Skeletal muscle cell (primary cell): ENCODE measurements at regions not wholly inside any gene's neighbourhood (a gene's known extent, or its start where the extent isn't known, plus 50 kb on each side); places are given as distances from the start of the nearest gene placed in this dataset.
A peak's percentile ranks its signal among the peaks of the same experiment; 100 is the strongest.
"Not testable (repeated sequence)": the region's sequence is repeated elsewhere in the genome, so short reads cannot be mapped to it uniquely, and the experiment has no call there.

ENCODE experiments used
- DNase-seq: peaks from one replicate; pipeline ENCODE4 v3.0.0-alpha.2; 2010; ENCODE audit warnings: low read depth
- H3K4me3 ChIP-seq: 2 replicates; pipeline ENCODE4 v1.5.1; 2011; ENCODE audit warnings: low read depth, mild to moderate bottlenecking, control low read depth, low read length, moderate library complexity

DNA sequence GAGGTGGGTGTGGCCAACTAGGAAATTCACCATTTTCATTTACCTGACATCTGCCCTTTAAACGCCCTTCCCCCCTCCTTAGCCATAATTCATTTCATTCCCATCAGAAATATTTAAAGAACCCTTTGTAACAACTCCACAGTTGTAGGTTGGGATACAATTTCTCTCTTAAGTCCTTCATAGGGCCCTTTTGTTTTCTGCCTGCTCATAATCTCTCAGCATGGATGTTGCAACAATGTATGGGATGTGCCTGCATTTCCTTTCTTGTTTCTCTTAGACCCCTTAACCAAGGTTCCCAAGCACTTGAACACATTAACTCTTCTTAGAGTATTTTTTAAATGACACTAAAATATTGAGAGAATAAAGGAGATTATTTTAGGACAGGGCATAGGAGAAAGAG lies 51.7 kb upstream of the MYO10 start:
- no peak overlapping the region for H3K4me3 ChIP-seq
- no peak for DNase-seq

- not testable (repeated sequence) for DNase-seq, H3K4me3 ChIP-seq
Observed at GRCh38 chr5:16990817-16991520, 54.9 kb upstream of the MYO10 start.

DNA sequence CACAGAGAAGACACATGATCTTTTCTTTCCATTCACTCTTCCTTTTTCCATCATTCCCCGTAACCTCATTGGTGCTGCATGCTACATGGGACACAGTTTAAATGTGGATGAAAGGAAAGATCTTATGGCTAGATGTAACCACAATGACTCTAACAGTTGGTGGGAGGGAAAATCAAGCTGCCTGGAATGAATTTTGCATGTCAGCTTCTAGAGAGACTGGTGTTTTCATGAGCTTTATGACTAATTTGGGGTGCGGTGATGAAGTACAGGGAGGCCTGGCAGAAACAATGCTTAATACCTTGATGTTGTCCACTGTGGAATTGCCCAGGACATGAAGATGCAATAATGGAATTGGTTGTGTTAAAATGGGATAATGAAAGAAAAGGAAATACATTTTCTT lies 55.9 kb upstream of the MYO10 start:
- peak; percentile 27 for DNase-seq
- H3K4me3 ChIP-seq: no peak overlapping the region

- DNase-seq: no peak
- H3K4me3 ChIP-seq: no peak overlapping the region
Observed at GRCh38 chr5:16992444-16992843, 56.4 kb upstream of the MYO10 start.

DNA sequence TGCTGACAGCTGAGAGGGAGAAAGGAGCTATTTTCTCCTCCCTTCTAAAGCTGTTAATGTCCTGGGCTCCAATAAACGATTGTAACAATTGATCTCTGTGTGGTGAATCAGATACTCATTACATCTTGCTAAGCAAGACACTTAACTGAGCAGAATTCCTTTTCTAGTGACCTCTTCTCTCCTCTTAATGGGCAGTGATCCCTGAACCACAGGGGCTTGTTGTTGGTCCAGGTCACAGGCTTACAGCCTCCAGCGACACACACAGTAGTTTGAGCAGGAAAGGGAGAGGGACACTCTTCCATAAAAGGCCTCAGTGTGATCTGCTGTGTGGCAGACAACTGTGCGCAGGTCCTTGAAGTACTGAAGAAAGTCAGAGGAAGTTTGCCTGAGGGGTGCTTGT lies 58.5 kb upstream of the MYO10 start:
- no peak overlapping the region for H3K4me3 ChIP-seq

GRCh38 chr5:16995372-16995771 lies 59.3 kb upstream of the MYO10 start:
- H3K4me3 ChIP-seq: no peak overlapping the region
- DNase-seq: no peak

More for the DNA sequence above, 58.5 kb upstream of the MYO10 start:
- no peak for DNase-seq

GRCh38 chr5:17000291-17000939 lies 64.3 kb upstream of the MYO10 start:
- H3K4me3 ChIP-seq: no peak overlapping the region

DNA sequence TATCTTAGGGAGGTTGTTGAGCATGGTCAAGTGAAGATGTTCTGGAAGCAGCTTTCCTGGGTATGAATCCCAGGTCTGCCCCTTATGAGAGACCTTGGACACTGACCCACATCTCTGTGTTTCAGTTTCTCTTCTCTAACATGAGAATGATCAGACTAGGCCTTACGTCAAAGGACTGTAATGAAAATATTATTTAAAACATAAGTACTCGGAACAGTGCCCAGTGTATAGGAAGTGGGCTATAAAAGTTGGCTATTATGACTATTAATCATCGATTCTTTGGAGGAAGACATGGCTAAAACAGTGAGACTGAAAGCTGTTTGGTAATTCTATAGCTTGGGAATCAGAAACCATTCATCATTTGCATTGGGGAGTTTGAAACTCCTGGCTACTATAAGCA lies 65.3 kb upstream of the MYO10 start:
- no peak overlapping the region for H3K4me3 ChIP-seq
- peak; percentile 73 for DNase-seq

More at GRCh38 chr5:17000291-17000939, 64.3 kb upstream of the MYO10 start:
- peak; percentile 83 for DNase-seq

- DNase-seq: no peak
- H3K4me3 ChIP-seq: no peak overlapping the region
Observed at GRCh38 chr5:17004441-17005106, 68.5 kb upstream of the MYO10 start.

DNA sequence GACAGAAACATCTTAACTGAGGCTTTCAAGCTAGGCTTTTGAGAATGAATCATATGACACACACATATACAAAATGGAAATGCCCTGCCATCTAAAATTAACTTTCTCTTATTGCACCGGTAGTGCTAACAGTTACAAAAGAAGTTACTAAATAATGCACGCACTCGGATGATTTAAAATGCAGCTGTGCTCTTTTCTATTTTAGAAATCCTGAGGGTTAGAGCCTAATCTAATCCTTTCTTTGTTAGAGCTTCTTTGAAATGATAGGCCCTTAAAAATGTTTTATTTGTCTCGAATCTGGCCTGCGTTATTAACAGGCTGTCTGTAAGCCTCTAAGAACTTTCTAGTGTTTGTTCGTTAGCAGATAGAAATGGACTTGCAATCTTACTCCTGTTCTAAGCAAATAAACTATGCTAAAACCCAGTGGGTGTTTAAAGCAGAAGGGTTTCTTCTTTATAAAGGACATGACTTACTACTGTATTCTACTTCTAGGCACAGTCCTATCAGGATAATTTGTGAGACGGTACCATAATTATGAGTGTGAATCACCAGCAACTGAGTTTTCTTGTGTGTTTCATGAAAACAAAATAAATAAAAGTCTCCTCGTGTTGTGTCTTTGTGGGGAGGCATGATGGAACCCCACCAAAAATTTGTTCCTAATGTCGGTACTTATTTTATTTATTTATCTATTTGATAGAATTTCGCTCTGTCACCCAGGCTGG lies 69.2 kb upstream of the MYO10 start:
- no peak overlapping the region for H3K4me3 ChIP-seq
- DNase-seq: no peak

GRCh38 chr5:17012289-17012688 lies 76.2 kb upstream of the MYO10 start:
- DNase-seq: no peak

GRCh38 chr5:17014686-17015085 lies 78.6 kb upstream of the MYO10 start:
- H3K4me3 ChIP-seq: no peak overlapping the region
- no peak for DNase-seq

More at GRCh38 chr5:17012289-17012688, 76.2 kb upstream of the MYO10 start:
- no peak overlapping the region for H3K4me3 ChIP-seq

GRCh38 chr5:17018871-17019270 lies 82.8 kb upstream of the MYO10 start:
- no peak overlapping the region for H3K4me3 ChIP-seq
- no peak for DNase-seq

GRCh38 chr5:17019324-17019723 lies 83.2 kb upstream of the MYO10 start:
- H3K4me3 ChIP-seq: no peak overlapping the region
- no peak for DNase-seq

GRCh38 chr5:17020678-17021601 lies 84.9 kb upstream of the MYO10 start:
- DNase-seq: no peak
- H3K4me3 ChIP-seq: no peak overlapping the region

DNA sequence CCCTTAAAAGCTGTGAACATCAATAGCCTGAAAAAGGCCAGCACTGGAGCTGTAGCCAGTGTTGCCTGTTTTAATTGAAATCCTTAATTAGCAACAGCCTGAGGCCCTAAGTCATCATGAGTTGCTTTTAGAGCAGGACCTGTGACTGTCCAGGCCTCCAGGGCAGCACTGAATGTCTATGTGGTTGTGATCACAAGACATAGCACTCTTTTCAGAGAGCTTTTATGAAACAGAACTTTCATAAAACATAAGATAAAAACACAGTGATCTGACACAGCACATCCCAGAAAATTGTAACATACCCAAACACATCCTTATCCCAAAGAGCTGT lies 85.5 kb upstream of the MYO10 start:
- H3K4me3 ChIP-seq: no peak overlapping the region
- no peak for DNase-seq

GRCh38 chr5:17022296-17022695 lies 86.2 kb upstream of the MYO10 start:
- DNase-seq: no peak
- H3K4me3 ChIP-seq: no peak overlapping the region

DNA sequence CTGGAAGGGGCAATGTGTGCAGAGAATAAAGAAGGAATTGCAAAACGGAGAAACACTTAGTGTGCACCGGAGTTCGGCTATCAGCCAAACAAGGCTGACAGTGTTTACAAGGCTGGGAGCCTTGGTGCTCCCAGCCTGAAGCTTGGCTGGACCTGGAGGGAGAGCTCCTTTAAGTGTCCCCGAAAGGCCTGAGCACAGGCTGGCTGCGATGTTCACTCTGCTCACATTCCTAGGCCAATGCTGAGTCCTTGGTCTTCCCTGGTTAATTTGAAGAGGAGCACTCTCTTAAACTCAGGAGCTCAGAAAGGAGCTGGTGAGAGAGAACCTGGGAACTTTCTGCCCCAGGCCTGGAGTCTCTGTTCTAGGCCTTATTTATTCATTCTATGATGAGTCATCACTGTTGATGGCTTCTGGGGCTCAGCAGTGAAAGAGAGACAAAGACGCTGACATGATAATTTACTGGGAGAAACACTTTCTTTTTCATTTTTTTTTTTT lies 88.6 kb upstream of the MYO10 start:
- no peak for DNase-seq
- no peak overlapping the region for H3K4me3 ChIP-seq

DNA sequence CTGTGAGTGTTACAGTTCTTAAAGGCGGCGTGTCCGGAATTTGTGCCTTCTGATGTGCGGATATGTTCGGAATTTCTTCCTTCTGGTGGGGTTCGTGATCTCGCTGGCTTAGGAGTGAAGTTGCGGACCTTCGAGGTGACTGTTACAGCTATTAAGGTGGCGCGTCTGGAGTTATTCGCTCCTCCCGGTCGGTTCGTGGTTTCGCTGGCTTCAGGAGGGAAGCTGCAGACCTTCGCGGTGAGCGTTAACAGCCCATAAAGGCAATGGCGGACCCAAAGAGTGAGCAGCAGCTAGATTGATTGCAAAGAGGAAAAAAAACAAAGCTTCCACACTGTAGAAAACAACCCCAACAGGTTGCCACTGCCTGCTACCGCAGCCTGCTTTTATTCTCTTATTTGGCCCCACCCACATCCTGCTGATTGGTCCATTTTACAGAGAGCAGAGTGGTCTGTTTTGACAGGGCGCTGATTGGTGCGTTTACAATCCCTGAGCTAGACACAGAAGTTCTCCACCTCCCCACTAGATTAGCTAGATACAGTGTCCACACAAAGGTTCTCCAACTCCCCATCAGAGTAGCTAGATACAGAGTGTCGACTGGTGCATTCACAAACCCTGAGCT lies 95.7 kb upstream of the MYO10 start:
- not testable (repeated sequence) for H3K4me3 ChIP-seq, DNase-seq
